ENCODE measurements at regions not wholly inside any gene's neighbourhood (a gene's known extent, or its start where the extent isn't known, plus 50 kb on each side); places are given as distances from the start of the nearest gene placed in this dataset.

DNA sequence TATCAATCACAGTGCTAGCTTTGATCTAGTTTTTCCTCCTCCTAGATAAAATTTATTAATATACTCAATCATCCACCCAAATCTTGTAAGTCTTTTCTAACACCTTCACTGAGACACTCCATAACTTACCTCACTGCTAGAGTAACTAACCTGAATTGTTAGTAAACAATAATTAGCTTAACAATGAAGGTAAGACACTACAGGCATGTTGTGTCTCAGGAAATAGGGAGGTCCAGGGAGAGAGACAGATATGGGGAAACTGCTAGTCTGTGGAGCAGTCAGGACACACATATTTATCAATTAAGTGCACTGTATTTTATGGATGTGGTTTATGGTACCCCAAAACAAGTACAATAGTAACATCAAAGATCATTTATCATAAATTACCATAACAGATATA is 94.2 kb upstream of the SSTR1 start:
- Histone ChIP-seq H3K4me3 (ENCODE audit: low read length) (no peak overlapping the region), H3K27ac (ENCODE audit: low read depth, low read length) (no peak overlapping the region), H3K9me3 (ENCODE audit: control insufficient read depth, low read length) (no peaks in the 10 kb centered on the region), H3K27me3 (ENCODE audit: control insufficient read depth, insufficient read depth, low read length, poor library complexity, severe bottlenecking) (no peaks in the 10 kb centered on the region), H3K4me1 (ENCODE audit: control insufficient read depth, insufficient read depth, low read length) (no peaks in the 10 kb centered on the region), H3K36me3 (ENCODE audit: control insufficient read depth, insufficient read depth, low read length) (no peaks in the 10 kb centered on the region), H3K9ac (ENCODE audit: extremely low read depth, low read length, poor library complexity, severe bottlenecking) (no peak overlapping the region)
- peaks cover 13% of the 10 kb centered on the region for H3K4me1 Mint-ChIP-seq
- no peak overlapping the region for H3K4me3 Mint-ChIP-seq
- no peaks in the 10 kb centered on the region for H3K36me3 Mint-ChIP-seq (ENCODE audit: low read depth)
- DNase-seq = no peak
- TF ChIP-seq, protein P1, sequence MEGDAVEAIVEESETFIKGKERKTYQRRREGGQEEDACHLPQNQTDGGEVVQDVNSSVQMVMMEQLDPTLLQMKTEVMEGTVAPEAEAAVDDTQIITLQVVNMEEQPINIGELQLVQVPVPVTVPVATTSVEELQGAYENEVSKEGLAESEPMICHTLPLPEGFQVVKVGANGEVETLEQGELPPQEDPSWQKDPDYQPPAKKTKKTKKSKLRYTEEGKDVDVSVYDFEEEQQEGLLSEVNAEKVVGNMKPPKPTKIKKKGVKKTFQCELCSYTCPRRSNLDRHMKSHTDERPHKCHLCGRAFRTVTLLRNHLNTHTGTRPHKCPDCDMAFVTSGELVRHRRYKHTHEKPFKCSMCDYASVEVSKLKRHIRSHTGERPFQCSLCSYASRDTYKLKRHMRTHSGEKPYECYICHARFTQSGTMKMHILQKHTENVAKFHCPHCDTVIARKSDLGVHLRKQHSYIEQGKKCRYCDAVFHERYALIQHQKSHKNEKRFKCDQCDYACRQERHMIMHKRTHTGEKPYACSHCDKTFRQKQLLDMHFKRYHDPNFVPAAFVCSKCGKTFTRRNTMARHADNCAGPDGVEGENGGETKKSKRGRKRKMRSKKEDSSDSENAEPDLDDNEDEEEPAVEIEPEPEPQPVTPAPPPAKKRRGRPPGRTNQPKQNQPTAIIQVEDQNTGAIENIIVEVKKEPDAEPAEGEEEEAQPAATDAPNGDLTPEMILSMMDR (conservative IDR thresholded peaks at IDR 0.05) = no peak
- H3K9me3 Mint-ChIP-seq = no peaks in the 10 kb centered on the region
- H3K27me3 Mint-ChIP-seq (ENCODE audit: insufficient read depth) = no peaks in the 10 kb centered on the region
- H3K27ac Mint-ChIP-seq = no peak overlapping the region

GRCh38 chr14:38116895-38117294 is 90.8 kb upstream of the SSTR1 start:
- TF ChIP-seq, protein P1 (conservative IDR thresholded peaks at IDR 0.05) = no peak
- Mint-ChIP-seq H3K4me1 (peaks cover 15% of the 10 kb centered on the region), H3K27ac (no peak overlapping the region), H3K27me3 (ENCODE audit: insufficient read depth) (no peaks in the 10 kb centered on the region), H3K36me3 (ENCODE audit: low read depth) (no peaks in the 10 kb centered on the region), H3K4me3 (no peak overlapping the region), H3K9me3 (no peaks in the 10 kb centered on the region)
- H3K9ac ChIP-seq (ENCODE audit: extremely low read depth, low read length, poor library complexity, severe bottlenecking) = no peak overlapping the region
- H3K4me1 ChIP-seq (ENCODE audit: control insufficient read depth, insufficient read depth, low read length) = no peaks in the 10 kb centered on the region
- H3K4me3 ChIP-seq (ENCODE audit: low read length) = no peak overlapping the region
- H3K36me3 ChIP-seq (ENCODE audit: control insufficient read depth, insufficient read depth, low read length) = no peaks in the 10 kb centered on the region
- H3K27ac ChIP-seq (ENCODE audit: low read depth, low read length) = no peak overlapping the region
- DNase-seq = no peak
- peaks cover 4% of the 10 kb centered on the region for H3K9me3 ChIP-seq (ENCODE audit: control insufficient read depth, low read length)
- no peaks in the 10 kb centered on the region for H3K27me3 ChIP-seq (ENCODE audit: control insufficient read depth, insufficient read depth, low read length, poor library complexity, severe bottlenecking)

GRCh38 chr14:38120109-38120508 is 87.6 kb upstream of the SSTR1 start:
- Mint-ChIP-seq H3K27ac (no peak overlapping the region), H3K27me3 (ENCODE audit: insufficient read depth) (no peaks in the 10 kb centered on the region)
- WGBS, 2 experiments (ENCODE audit: insufficient coverage in 1 of 2, insufficient read length in 1 of 2) = 88% methylated on average over 2 of the region's 2 CpGs; no CpG with 5 or more reads in 1 of the 2 experiments

More at GRCh38 chr14:38120109-38120508, 87.6 kb upstream of the SSTR1 start:
- no peaks in the 10 kb centered on the region for H3K9me3 Mint-ChIP-seq
- Histone ChIP-seq H3K27ac (ENCODE audit: low read depth, low read length) (no peak overlapping the region), H3K27me3 (ENCODE audit: control insufficient read depth, insufficient read depth, low read length, poor library complexity, severe bottlenecking) (no peaks in the 10 kb centered on the region), H3K4me3 (ENCODE audit: low read length) (no peak overlapping the region), H3K9ac (ENCODE audit: extremely low read depth, low read length, poor library complexity, severe bottlenecking) (no peak overlapping the region), H3K36me3 (ENCODE audit: control insufficient read depth, insufficient read depth, low read length) (no peaks in the 10 kb centered on the region), H3K9me3 (ENCODE audit: control insufficient read depth, low read length) (peaks cover 4% of the 10 kb centered on the region), H3K4me1 (ENCODE audit: control insufficient read depth, insufficient read depth, low read length) (peaks cover 6% of the 10 kb centered on the region)
- no peaks in the 10 kb centered on the region for H3K36me3 Mint-ChIP-seq (ENCODE audit: low read depth)
- peaks cover 16% of the 10 kb centered on the region for H3K4me1 Mint-ChIP-seq
- no peak for DNase-seq
- TF ChIP-seq, protein P1 (conservative IDR thresholded peaks at IDR 0.05) = no peak
- no peak overlapping the region for H3K4me3 Mint-ChIP-seq
